Vagina (tissue), 2 donors: ENCODE measurements at regions not wholly inside any gene's neighbourhood (a gene's known extent, or its start where the extent isn't known, plus 50 kb on each side); places are given as distances from the start of the nearest gene placed in this dataset.

Experiments used
- DNase-seq, 2 donors: peaks; one replicate each; pipeline ENCODE4 v3.0.0-alpha.2; 2017; ENCODE audit errors: extremely low spot score in 2 of 2
- H3K27ac ChIP-seq: fragments of 200-600 bp; sonication (generic); one replicate; pipeline ENCODE4 v1.5.1; 2019
- H3K27me3 ChIP-seq: fragments of 200-600 bp; sonication (generic); one replicate; pipeline ENCODE4 v1.5.1; 2019
- H3K36me3 ChIP-seq, 2 donors: fragments of 200-600 bp; sonication (generic); one replicate each; pipeline ENCODE4 v1.5.1; 2017 to 2019
- H3K4me1 ChIP-seq: fragments of 200-600 bp; sonication (generic); one replicate; pipeline ENCODE4 v1.5.1; 2019
- H3K4me3 ChIP-seq, 2 donors: fragments of 200-600 bp; sonication (generic); 1 replicate in 1 of 2; 2 replicates in 1 of 2; pipeline ENCODE4 v1.5.1; 2016 to 2019
- H3K9me3 ChIP-seq: fragments of 200-600 bp; sonication (generic); one replicate; pipeline ENCODE4 v1.5.1; 2019
- CTCF ChIP-seq, 3 experiments: fragments of 450-650 bp in 2 of 3; fragments of 200-600 bp in 1 of 3; sonication (generic) in 1 of 3; IDR thresholded peaks; one replicate each; pipeline ENCODE4 v1.5.1; 2017 to 2019; ENCODE audit warnings: antibody characterized with exemption in 3 of 3, mild to moderate bottlenecking in 2 of 3, moderate library complexity in 2 of 3
- POLR2A ChIP-seq, 2 donors: fragments of 450-650 bp; IDR thresholded peaks; one replicate each; pipeline ENCODE4 v1.6.1; 2017; ENCODE audit warnings: antibody characterized with exemption in 2 of 2, mild to moderate bottlenecking in 2 of 2, moderate library complexity in 2 of 2
- POLR2AphosphoS5 ChIP-seq, 2 donors: sonication (generic); formaldehyde crosslinking; IDR thresholded peaks; one replicate each; pipeline ENCODE4 v1.9.0; 2017; ENCODE audit warnings: antibody characterized with exemption in 2 of 2, mild to moderate bottlenecking in 2 of 2, low read depth in 1 of 2; ENCODE audit not compliant: insufficient read depth in 1 of 2
- intact Hi-C: fragments of 100-400 bp; cut with DNase I; formaldehyde crosslinking; loops from one replicate; pipeline ENCODE4 v1.15.1; 2023

GRCh38 chr7:136347488-136347887 lies 370.3 kb upstream of the MTPN start:
- Histone ChIP-seq H3K4me3 (no peak overlapping the region), H3K27ac (no peak overlapping the region), H3K9me3 (no peaks in the 10 kb centered on the region), H3K36me3 (no peaks in the 10 kb centered on the region), H3K27me3 (no peaks in the 10 kb centered on the region), H3K4me1 (no peaks in the 10 kb centered on the region)
- intact Hi-C loops, result no loop called here
- no peak for TF ChIP-seq POLR2A (IDR thresholded peaks at IDR 0.05)
- no peak for TF ChIP-seq CTCF (IDR thresholded peaks at IDR 0.05)
- no peak for TF ChIP-seq POLR2AphosphoS5 (IDR thresholded peaks at IDR 0.05; ENCODE audit: insufficient read depth in 1 of 2, low read depth in 1 of 2)
- no peak for DNase-seq

DNA sequence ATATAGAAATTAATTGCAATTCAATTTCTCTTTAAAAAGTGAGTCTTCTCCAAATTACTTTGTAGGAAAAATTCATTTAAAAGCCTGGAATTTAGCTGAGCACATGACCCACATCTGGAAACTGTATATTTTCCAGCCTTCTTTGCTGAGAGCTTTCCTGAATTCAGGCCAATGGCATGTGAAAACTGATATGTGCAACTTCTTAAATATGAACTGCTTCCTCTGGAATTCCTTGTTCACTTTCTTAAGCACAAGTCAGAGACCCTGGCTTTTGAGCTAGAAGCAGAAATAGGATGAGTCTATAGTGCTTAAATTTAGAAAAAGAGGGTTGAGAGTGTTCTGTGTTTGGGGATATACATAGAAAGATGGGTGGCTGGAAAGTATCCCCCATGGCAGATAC lies 365.1 kb upstream of the MTPN start:
- Histone ChIP-seq H3K4me1 (no peaks in the 10 kb centered on the region), H3K27me3 (no peaks in the 10 kb centered on the region), H3K9me3 (no peaks in the 10 kb centered on the region), H3K4me3 (no peak overlapping the region), H3K36me3 (no peaks in the 10 kb centered on the region), H3K27ac (no peak overlapping the region)
- intact Hi-C loops, result no loop called here
- TF ChIP-seq POLR2AphosphoS5 (IDR thresholded peaks at IDR 0.05; ENCODE audit: insufficient read depth in 1 of 2, low read depth in 1 of 2) (no peak), CTCF (IDR thresholded peaks at IDR 0.05) (no peak), POLR2A (IDR thresholded peaks at IDR 0.05) (no peak)
- DNase-seq, result no peak

DNA sequence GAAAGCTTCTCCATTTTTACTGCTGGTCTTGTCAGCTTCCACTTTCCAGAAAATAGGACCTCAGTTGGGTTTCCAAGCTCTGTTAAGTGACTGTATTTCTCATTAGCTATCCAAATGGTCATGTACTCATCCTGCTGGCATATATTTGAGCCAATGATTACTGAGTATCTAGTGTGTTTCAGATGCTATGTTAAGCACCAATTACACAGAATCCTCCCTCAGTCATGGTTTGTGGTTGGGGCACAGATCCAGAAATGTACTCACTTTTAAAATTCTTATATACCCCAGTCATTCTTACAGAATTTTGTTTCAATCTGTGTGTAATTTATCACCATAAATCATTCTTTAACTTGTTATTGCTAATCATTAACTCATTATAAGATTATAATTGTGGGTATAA lies 362.3 kb upstream of the MTPN start:
- Histone ChIP-seq H3K27me3 (no peaks in the 10 kb centered on the region), H3K9me3 (no peaks in the 10 kb centered on the region), H3K27ac (no peak overlapping the region), H3K36me3 (no peaks in the 10 kb centered on the region), H3K4me1 (no peaks in the 10 kb centered on the region), H3K4me3 (no peak overlapping the region)
- DNase-seq, result no peak
- no peak for TF ChIP-seq CTCF (IDR thresholded peaks at IDR 0.05)
- TF ChIP-seq POLR2AphosphoS5 (IDR thresholded peaks at IDR 0.05; ENCODE audit: insufficient read depth in 1 of 2, low read depth in 1 of 2), result no peak
- TF ChIP-seq POLR2A (IDR thresholded peaks at IDR 0.05), result no peak
- intact Hi-C loops, result no loop called here

DNA sequence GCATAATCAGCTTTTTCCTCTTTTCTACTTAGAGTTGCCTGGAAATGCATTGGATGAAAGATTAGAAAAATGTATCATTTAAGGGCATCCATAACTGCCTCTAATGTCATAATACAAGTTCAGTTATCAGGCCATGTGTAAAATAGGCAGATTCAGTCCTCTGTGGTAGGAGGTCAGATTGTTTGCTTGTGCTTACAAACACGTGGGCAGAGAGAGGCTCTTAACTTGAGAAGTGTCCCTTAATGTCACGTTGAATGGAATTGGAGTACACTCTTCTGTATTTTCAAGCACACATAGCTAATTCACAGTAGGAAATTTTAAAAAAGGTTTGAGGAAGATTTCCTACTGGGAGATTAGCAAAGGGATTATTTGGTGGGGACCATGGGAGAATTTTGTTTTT lies 359.8 kb upstream of the MTPN start:
- no peaks in the 10 kb centered on the region for H3K9me3 ChIP-seq
- no peak overlapping the region for H3K27ac ChIP-seq
- no peak for TF ChIP-seq POLR2A (IDR thresholded peaks at IDR 0.05)
- TF ChIP-seq POLR2AphosphoS5 (IDR thresholded peaks at IDR 0.05; ENCODE audit: insufficient read depth in 1 of 2, low read depth in 1 of 2), result no peak
- no peak for TF ChIP-seq CTCF (IDR thresholded peaks at IDR 0.05)

GRCh38 chr7:136333636-136334035 lies 356.5 kb upstream of the MTPN start:
- Histone ChIP-seq H3K27me3 (no peaks in the 10 kb centered on the region), H3K36me3 (no peaks in the 10 kb centered on the region), H3K4me3 (no peak overlapping the region), H3K27ac (no peak overlapping the region), H3K9me3 (no peaks in the 10 kb centered on the region), H3K4me1 (no peaks in the 10 kb centered on the region)
- intact Hi-C loops, result no loop called here
- TF ChIP-seq POLR2A (IDR thresholded peaks at IDR 0.05) (no peak), CTCF (IDR thresholded peaks at IDR 0.05) (no peak), POLR2AphosphoS5 (IDR thresholded peaks at IDR 0.05; ENCODE audit: insufficient read depth in 1 of 2, low read depth in 1 of 2) (no peak)
- no peak for DNase-seq

More for the DNA sequence above, 359.8 kb upstream of the MTPN start:
- no peak overlapping the region for H3K4me3 ChIP-seq
- no peaks in the 10 kb centered on the region for H3K4me1 ChIP-seq
- intact Hi-C loops, result no loop called here
- no peaks in the 10 kb centered on the region for H3K27me3 ChIP-seq
- no peak for DNase-seq
- no peaks in the 10 kb centered on the region for H3K36me3 ChIP-seq
